ENCODE measurements at regions not wholly inside any gene's neighbourhood (a gene's known extent, or its start where the extent isn't known, plus 50 kb on each side); places are given as distances from the start of the nearest gene placed in this dataset.
A peak's percentile ranks its signal among the peaks of the same experiment; 100 is the strongest.
"Not testable (repeated sequence)": the region's sequence is repeated elsewhere in the genome, so short reads cannot be mapped to it uniquely, and the experiment has no call there.

GRCh38 chr2:120510751-120511395 is 164.9 kb downstream of the INHBB start:
- Mint-ChIP-seq H3K4me1 (ENCODE audit: low read depth) (no peaks in the 10 kb centered on the region), H3K4me3 (no peak overlapping the region), H3K27ac (no peak overlapping the region), H3K9me3 (no peaks in the 10 kb centered on the region), H3K27me3 (ENCODE audit: low read depth) (peaks cover 4% of the 10 kb centered on the region), H3K36me3 (ENCODE audit: insufficient read depth in 2 of 2) (no peaks in the 10 kb centered on the region)
- ATAC-seq (replicated peaks in 1 of 2) = no peak
- DNase-seq = no peak

- ATAC-seq (replicated peaks in 1 of 2) = no peak
- H3K27me3 Mint-ChIP-seq (ENCODE audit: low read depth) = peaks cover 8% of the 10 kb centered on the region
Observed at GRCh38 chr2:120511536-120511935, 165.6 kb downstream of the INHBB start.

GRCh38 chr2:120511947-120512710 is 166.2 kb downstream of the INHBB start:
- H3K27me3 Mint-ChIP-seq (ENCODE audit: low read depth) = peaks cover 8% of the 10 kb centered on the region
- no peak overlapping the region for H3K4me3 Mint-ChIP-seq
- no peaks in the 10 kb centered on the region for H3K9me3 Mint-ChIP-seq
- no peaks in the 10 kb centered on the region for H3K4me1 Mint-ChIP-seq (ENCODE audit: low read depth)
- H3K36me3 Mint-ChIP-seq (ENCODE audit: insufficient read depth in 2 of 2) = no peaks in the 10 kb centered on the region
- ATAC-seq (replicated peaks in 1 of 2) = no peak
- DNase-seq = no peak
- no peak overlapping the region for H3K27ac Mint-ChIP-seq

More at GRCh38 chr2:120511536-120511935, 165.6 kb downstream of the INHBB start:
- no peaks in the 10 kb centered on the region for H3K36me3 Mint-ChIP-seq (ENCODE audit: insufficient read depth in 2 of 2)
- H3K4me3 Mint-ChIP-seq = no peak overlapping the region
- H3K27ac Mint-ChIP-seq = no peak overlapping the region
- DNase-seq = no peak
- no peaks in the 10 kb centered on the region for H3K9me3 Mint-ChIP-seq
- no peaks in the 10 kb centered on the region for H3K4me1 Mint-ChIP-seq (ENCODE audit: low read depth)

- H3K36me3 Mint-ChIP-seq (ENCODE audit: insufficient read depth in 2 of 2) = no peaks in the 10 kb centered on the region
- DNase-seq (no peak), ATAC-seq (replicated peaks in 1 of 2) (no peak)
- H3K27ac Mint-ChIP-seq = no peak overlapping the region
- no peaks in the 10 kb centered on the region for H3K4me1 Mint-ChIP-seq (ENCODE audit: low read depth)
- no peaks in the 10 kb centered on the region for H3K9me3 Mint-ChIP-seq
- no peak overlapping the region for H3K4me3 Mint-ChIP-seq
- peaks cover 14% of the 10 kb centered on the region for H3K27me3 Mint-ChIP-seq (ENCODE audit: low read depth)
Observed at GRCh38 chr2:120513776-120514357, 167.9 kb downstream of the INHBB start.

- Mint-ChIP-seq H3K9me3 (no peaks in the 10 kb centered on the region), H3K4me1 (ENCODE audit: low read depth) (no peaks in the 10 kb centered on the region), H3K27me3 (ENCODE audit: low read depth) (peaks cover 14% of the 10 kb centered on the region), H3K36me3 (ENCODE audit: insufficient read depth in 2 of 2) (no peaks in the 10 kb centered on the region), H3K4me3 (no peak overlapping the region), H3K27ac (no peak overlapping the region)
- DNase-seq (no peak), ATAC-seq (replicated peaks in 1 of 2) (no peak)
Observed at GRCh38 chr2:120514521-120514920, 168.6 kb downstream of the INHBB start.

- ATAC-seq (replicated peaks in 1 of 2); H3K27ac Mint-ChIP-seq; DNase-seq; H3K4me3 Mint-ChIP-seq; H3K36me3 Mint-ChIP-seq (ENCODE audit: insufficient read depth in 2 of 2); H3K4me1 Mint-ChIP-seq (ENCODE audit: low read depth); H3K9me3 Mint-ChIP-seq: not testable (repeated sequence)
- H3K27me3 Mint-ChIP-seq (ENCODE audit: low read depth) = peaks cover 14% of the 10 kb centered on the region
Observed at GRCh38 chr2:120515066-120515758, 169.3 kb downstream of the INHBB start.

- ATAC-seq (replicated peaks in 1 of 2) (no peak), DNase-seq (no peak)
- Mint-ChIP-seq H3K4me3 (no peak overlapping the region), H3K9me3 (no peaks in the 10 kb centered on the region), H3K27me3 (ENCODE audit: low read depth) (peaks cover 14% of the 10 kb centered on the region), H3K27ac (peak overlapping the region; percentile 35), H3K36me3 (ENCODE audit: insufficient read depth in 2 of 2) (no peaks in the 10 kb centered on the region), H3K4me1 (ENCODE audit: low read depth) (no peaks in the 10 kb centered on the region)
Observed at GRCh38 chr2:120515759-120516678, 170.1 kb downstream of the INHBB start.

GRCh38 chr2:120516679-120517314 is 170.9 kb downstream of the INHBB start:
- H3K27me3 Mint-ChIP-seq (ENCODE audit: low read depth) = peaks cover 15% of the 10 kb centered on the region
- no peak for DNase-seq
- no peak overlapping the region for H3K27ac Mint-ChIP-seq
- ATAC-seq (replicated peaks in 1 of 2) = no peak
- H3K4me3 Mint-ChIP-seq = no peak overlapping the region
- no peaks in the 10 kb centered on the region for H3K9me3 Mint-ChIP-seq
- H3K4me1 Mint-ChIP-seq (ENCODE audit: low read depth) = no peaks in the 10 kb centered on the region
- H3K36me3 Mint-ChIP-seq (ENCODE audit: insufficient read depth in 2 of 2) = no peaks in the 10 kb centered on the region

- ATAC-seq (replicated peaks in 1 of 2) (no peak), DNase-seq (no peak)
- peaks cover 19% of the 10 kb centered on the region for H3K27me3 Mint-ChIP-seq (ENCODE audit: low read depth)
- H3K27ac Mint-ChIP-seq = no peak overlapping the region
- no peaks in the 10 kb centered on the region for H3K9me3 Mint-ChIP-seq
- H3K36me3 Mint-ChIP-seq (ENCODE audit: insufficient read depth in 2 of 2) = no peaks in the 10 kb centered on the region
- H3K4me3 Mint-ChIP-seq = no peak overlapping the region
- no peaks in the 10 kb centered on the region for H3K4me1 Mint-ChIP-seq (ENCODE audit: low read depth)
Observed at GRCh38 chr2:120517751-120518469, 172.0 kb downstream of the INHBB start.

- H3K27ac Mint-ChIP-seq = no peak overlapping the region
- H3K9me3 Mint-ChIP-seq = no peaks in the 10 kb centered on the region
- H3K4me3 Mint-ChIP-seq = no peak overlapping the region
- H3K36me3 Mint-ChIP-seq (ENCODE audit: insufficient read depth in 2 of 2) = no peaks in the 10 kb centered on the region
- no peaks in the 10 kb centered on the region for H3K4me1 Mint-ChIP-seq (ENCODE audit: low read depth)
- ATAC-seq (replicated peaks in 1 of 2) (no peak), DNase-seq (no peak)
- peaks cover 19% of the 10 kb centered on the region for H3K27me3 Mint-ChIP-seq (ENCODE audit: low read depth)
Observed at GRCh38 chr2:120518819-120519218, 172.9 kb downstream of the INHBB start.

- ATAC-seq (replicated peaks in 1 of 2) = no peak
- Mint-ChIP-seq H3K4me1 (ENCODE audit: low read depth) (no peaks in the 10 kb centered on the region), H3K27ac (no peak overlapping the region), H3K27me3 (ENCODE audit: low read depth) (peaks cover 19% of the 10 kb centered on the region), H3K36me3 (ENCODE audit: insufficient read depth in 2 of 2) (no peaks in the 10 kb centered on the region), H3K4me3 (no peak overlapping the region), H3K9me3 (no peaks in the 10 kb centered on the region)
- DNase-seq = no peak
Observed at GRCh38 chr2:120519469-120519868, 173.5 kb downstream of the INHBB start.

GRCh38 chr2:120520454-120520853 is 174.5 kb downstream of the INHBB start:
- ATAC-seq (replicated peaks in 1 of 2) (no peak), DNase-seq (no peak)
- Mint-ChIP-seq H3K9me3 (no peaks in the 10 kb centered on the region), H3K4me3 (no peak overlapping the region), H3K4me1 (ENCODE audit: low read depth) (no peaks in the 10 kb centered on the region), H3K36me3 (ENCODE audit: insufficient read depth in 2 of 2) (no peaks in the 10 kb centered on the region), H3K27ac (no peak overlapping the region), H3K27me3 (ENCODE audit: low read depth) (peaks cover 25% of the 10 kb centered on the region)
